ENCODE measurements at regions not wholly inside any gene's neighbourhood (a gene's known extent, or its start where the extent isn't known, plus 50 kb on each side); places are given as distances from the start of the nearest gene placed in this dataset.

DNA sequence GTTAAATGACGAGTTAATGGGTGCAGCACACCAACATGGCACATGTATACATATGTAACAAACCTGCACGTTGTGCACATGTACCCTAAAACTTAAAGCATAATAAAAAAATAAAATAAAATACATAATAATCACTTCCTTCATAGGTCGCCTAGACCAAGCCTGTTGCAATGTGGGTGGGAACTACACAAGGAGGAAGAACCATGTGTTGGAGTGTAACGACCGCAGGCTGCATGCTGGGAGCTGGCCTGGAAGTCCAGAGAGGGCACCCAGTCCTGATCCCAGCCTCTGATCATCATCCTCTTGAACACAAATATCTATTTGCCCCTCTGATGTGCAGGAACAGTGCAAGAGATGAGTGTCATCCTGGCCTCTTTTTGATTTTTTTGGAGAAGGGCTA lies 224.7 kb upstream of the ASIC2 start:
- no peak for DNase-seq (ENCODE audit: low spot score in 2 of 2, unreplicated experiment in 2 of 2)
- Mint-ChIP-seq H3K27me3 (ENCODE audit: low read depth) (no peaks in the 10 kb centered on the region), H3K9me3 (peaks cover 10% of the 10 kb centered on the region), H3K27ac (no peak overlapping the region), H3K4me1 (peaks cover 13% of the 10 kb centered on the region), H3K4me3 (no peak overlapping the region), H3K36me3 (no peaks in the 10 kb centered on the region)
- TF ChIP-seq CTCF (IDR thresholded peaks at IDR 0.05; ENCODE audit: unreplicated experiment), result no peak

- no peak overlapping the region for H3K27ac Mint-ChIP-seq
- no peak overlapping the region for H3K4me3 Mint-ChIP-seq
- H3K9me3 Mint-ChIP-seq, result no peaks in the 10 kb centered on the region
- no peak for TF ChIP-seq CTCF (IDR thresholded peaks at IDR 0.05; ENCODE audit: unreplicated experiment)
- no peak for DNase-seq (ENCODE audit: low spot score in 2 of 2, unreplicated experiment in 2 of 2)
- H3K36me3 Mint-ChIP-seq, result no peaks in the 10 kb centered on the region
- H3K27me3 Mint-ChIP-seq (ENCODE audit: low read depth), result peaks cover 2% of the 10 kb centered on the region
- peaks cover 13% of the 10 kb centered on the region for H3K4me1 Mint-ChIP-seq
Measured at GRCh38 chr17:33519692-33520091, 226.6 kb upstream of the ASIC2 start.

DNA sequence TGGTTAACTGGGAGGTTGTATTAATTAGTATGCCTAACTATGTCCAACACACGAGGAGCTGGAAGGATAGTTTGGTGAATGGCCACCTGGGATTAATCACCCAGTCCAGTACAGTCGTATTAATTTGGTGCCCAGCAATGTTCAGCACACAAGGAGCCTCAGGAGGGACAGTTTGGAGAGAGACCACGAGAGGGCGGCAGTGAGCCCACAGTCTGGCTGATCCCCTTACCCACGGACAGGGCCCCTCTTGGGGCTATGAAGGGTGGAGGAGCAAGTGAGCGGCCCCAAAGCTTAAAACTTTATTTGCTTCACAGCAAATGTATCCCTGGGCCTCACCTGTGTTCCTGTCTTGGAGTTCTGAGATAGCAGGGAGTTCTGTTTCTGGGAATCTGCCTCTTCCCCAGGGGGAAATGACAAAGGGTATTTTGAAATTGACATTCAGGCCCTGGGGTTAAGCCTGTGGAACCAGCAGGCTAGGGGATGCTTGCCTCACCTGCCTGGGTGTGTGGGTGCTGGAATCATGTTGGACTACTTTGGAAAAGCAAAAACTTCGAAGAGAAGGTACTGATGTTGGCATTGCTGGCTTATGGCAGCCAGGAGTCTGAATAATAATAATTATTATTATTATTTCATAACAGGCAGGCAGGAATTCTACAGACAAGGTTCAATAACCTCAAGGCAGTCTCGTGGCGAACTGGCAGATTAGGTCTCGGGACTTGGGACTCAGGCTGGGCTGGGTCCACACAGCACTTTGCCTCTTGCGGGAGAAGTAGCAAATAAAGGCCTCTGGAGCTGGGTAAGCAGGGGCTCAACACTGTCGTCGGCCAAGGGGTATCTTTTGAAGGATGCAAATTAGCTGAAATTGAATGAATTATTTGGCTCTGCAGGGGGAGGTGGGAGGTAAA lies 227.6 kb upstream of the ASIC2 start:
- H3K27ac Mint-ChIP-seq, result no peak overlapping the region
- peak; percentile 56 to 87 for DNase-seq (ENCODE audit: low spot score in 2 of 2, unreplicated experiment in 2 of 2)

GRCh38 chr17:33521784-33522183 lies 228.7 kb upstream of the ASIC2 start:
- DNase-seq (ENCODE audit: low spot score in 2 of 2, unreplicated experiment in 2 of 2), result no peak
- peaks cover 2% of the 10 kb centered on the region for H3K9me3 Mint-ChIP-seq

More for the DNA sequence above, 227.6 kb upstream of the ASIC2 start:
- no peaks in the 10 kb centered on the region for H3K36me3 Mint-ChIP-seq
- H3K9me3 Mint-ChIP-seq, result no peaks in the 10 kb centered on the region
- H3K4me3 Mint-ChIP-seq, result no peak overlapping the region
- peaks cover 5% of the 10 kb centered on the region for H3K27me3 Mint-ChIP-seq (ENCODE audit: low read depth)
- peaks cover 13% of the 10 kb centered on the region for H3K4me1 Mint-ChIP-seq
- peak; percentile 80 for TF ChIP-seq CTCF (IDR thresholded peaks at IDR 0.05; ENCODE audit: unreplicated experiment)

GRCh38 chr17:33522623-33523022 lies 229.5 kb upstream of the ASIC2 start:
- no peak for TF ChIP-seq CTCF (IDR thresholded peaks at IDR 0.05; ENCODE audit: unreplicated experiment)
- DNase-seq (ENCODE audit: low spot score in 2 of 2, unreplicated experiment in 2 of 2), result no peak
- H3K27me3 Mint-ChIP-seq (ENCODE audit: low read depth), result peaks cover 12% of the 10 kb centered on the region
- H3K9me3 Mint-ChIP-seq, result peaks cover 8% of the 10 kb centered on the region
- peaks cover 13% of the 10 kb centered on the region for H3K4me1 Mint-ChIP-seq
- no peak overlapping the region for H3K27ac Mint-ChIP-seq
- no peaks in the 10 kb centered on the region for H3K36me3 Mint-ChIP-seq
- H3K4me3 Mint-ChIP-seq, result no peak overlapping the region

More at GRCh38 chr17:33521784-33522183, 228.7 kb upstream of the ASIC2 start:
- peaks cover 13% of the 10 kb centered on the region for H3K4me1 Mint-ChIP-seq
- H3K4me3 Mint-ChIP-seq, result no peak overlapping the region
- H3K27ac Mint-ChIP-seq, result no peak overlapping the region
- peaks cover 10% of the 10 kb centered on the region for H3K27me3 Mint-ChIP-seq (ENCODE audit: low read depth)
- H3K36me3 Mint-ChIP-seq, result no peaks in the 10 kb centered on the region
- TF ChIP-seq CTCF (IDR thresholded peaks at IDR 0.05; ENCODE audit: unreplicated experiment), result no peak

Data from mesothelial cell of epicardium (in vitro differentiated cells).